Fibroblast of pulmonary artery (primary cell): ENCODE measurements at regions not wholly inside any gene's neighbourhood (a gene's known extent, or its start where the extent isn't known, plus 50 kb on each side); places are given as distances from the start of the nearest gene placed in this dataset.
A peak's percentile ranks its signal among the peaks of the same experiment; 100 is the strongest.

Experiments used
- DNase-seq: peaks from one replicate; pipeline ENCODE4 v3.0.0-alpha.2; 2010; ENCODE audit warnings: low read depth
- H3K4me3 ChIP-seq: replicated peaks from 2 replicates; pipeline ENCODE4 v1.5.1; 2011; ENCODE audit warnings: low read depth, mild to moderate bottlenecking, control low read depth, low read length, moderate library complexity
- CTCF ChIP-seq: IDR thresholded peaks from 2 replicates; pipeline ENCODE4 v1.5.1; 2011; ENCODE audit warnings: mild to moderate bottlenecking, control low read depth, low read length, inconsistent platforms; ENCODE audit errors: missing control alignments

GRCh38 chr19:30733826-30734550, 361.8 kb downstream of the ZNF536 start:
- no peak for DNase-seq
- no peak for TF ChIP-seq CTCF
- no peak overlapping the region for H3K4me3 ChIP-seq

- H3K4me3 ChIP-seq = no peak overlapping the region
- TF ChIP-seq CTCF = no peak
- no peak for DNase-seq
Measured at GRCh38 chr19:30731591-30731990, 359.4 kb downstream of the ZNF536 start.

GRCh38 chr19:30729451-30729850, 357.3 kb downstream of the ZNF536 start:
- no peak for TF ChIP-seq CTCF
- no peak overlapping the region for H3K4me3 ChIP-seq
- no peak for DNase-seq

- H3K4me3 ChIP-seq = no peak overlapping the region
- DNase-seq = no peak
- TF ChIP-seq CTCF = no peak
Measured at GRCh38 chr19:30722761-30723160, 350.6 kb downstream of the ZNF536 start.

- no peak for TF ChIP-seq CTCF
- no peak for DNase-seq
- no peak overlapping the region for H3K4me3 ChIP-seq
Measured at GRCh38 chr19:30722186-30722585, 350.0 kb downstream of the ZNF536 start.

- no peak for TF ChIP-seq CTCF
- H3K4me3 ChIP-seq = peak overlapping the region; percentile 57
- DNase-seq = no peak
Measured at GRCh38 chr19:30719999-30720345, 347.8 kb downstream of the ZNF536 start.
